Left colon (tissue), 2 donors: ENCODE measurements at regions not wholly inside any gene's neighbourhood (a gene's known extent, or its start where the extent isn't known, plus 50 kb on each side); places are given as distances from the start of the nearest gene placed in this dataset.

Source experiments
- ATAC-seq: fragments of 200-7000 bp; cut with Tn5 transposase; one replicate; pipeline ENCODE4 v1.9.1; 2020; ENCODE audit warnings: mild to moderate bottlenecking, moderate library complexity
- DNase-seq, 2 donors: peaks; one replicate each; pipeline ENCODE4 v3.0.0-alpha.2; 2020
- intact Hi-C, 2 donors: fragments of 100-400 bp; cut with DNase I in 1 of 2; cut with micrococcal nuclease in 1 of 2; formaldehyde crosslinking; loops; one replicate each; pipeline versions ENCODE4 v1.11.2 to v1.14.0; 2022; cut with DNase I, micrococcal nuclease
- donor health status: DM: no; HTN: no; CAD: no.
- donor health status: DM: yes; HTN: yes; CAD: no.

GRCh38 chr6:74671558-74672025 is 534.3 kb downstream of the COL12A1 start:
- intact Hi-C loops: no loop called here
- no peak for DNase-seq

DNA sequence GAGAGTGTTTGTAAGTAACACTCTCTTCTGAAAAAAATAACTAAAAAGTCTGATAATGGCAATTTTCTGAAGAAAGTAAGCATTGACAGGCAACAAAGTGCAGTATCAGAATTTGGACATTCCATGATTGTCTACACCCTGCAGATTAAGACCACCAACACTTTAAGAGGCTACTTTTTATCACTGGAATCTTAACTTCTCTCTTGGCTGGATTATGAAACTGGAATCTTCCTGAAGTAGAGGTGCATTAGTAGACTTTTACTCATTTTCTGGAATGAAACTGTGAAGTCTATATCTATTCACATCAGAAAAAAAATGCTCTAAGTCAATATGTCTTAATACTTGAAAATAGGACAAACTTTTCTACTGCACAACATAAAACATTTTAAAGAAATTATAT is 547.5 kb downstream of the COL12A1 start:
- no peak for DNase-seq

More at GRCh38 chr6:74671558-74672025, 534.3 kb downstream of the COL12A1 start:
- ATAC-seq: no peak

GRCh38 chr6:74657931-74658330 is 547.9 kb downstream of the COL12A1 start:
- intact Hi-C loops: no loop called here
- ATAC-seq (no peak), DNase-seq (no peak)

More for the DNA sequence above, 547.5 kb downstream of the COL12A1 start:
- ATAC-seq: no peak
- intact Hi-C loops: no loop called here

DNA sequence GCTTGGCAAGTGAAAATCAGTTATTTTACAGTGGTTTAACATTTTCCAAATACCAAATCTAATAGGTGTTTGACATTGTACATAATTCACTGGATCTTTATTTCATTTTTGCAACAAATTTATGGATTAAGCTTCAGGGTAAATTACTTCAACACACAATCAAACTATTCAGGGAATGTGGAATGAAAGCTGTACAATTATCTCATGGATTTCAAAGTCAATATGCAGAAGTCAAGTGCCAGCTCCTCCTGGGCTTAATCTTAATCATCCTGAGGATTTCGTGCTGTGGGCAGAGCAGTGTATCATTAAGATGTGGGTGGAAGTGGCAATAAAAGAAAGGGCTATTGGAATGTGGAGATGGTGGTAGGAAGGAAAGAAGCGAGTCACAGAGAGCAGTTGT is 548.8 kb downstream of the COL12A1 start:
- no peak for ATAC-seq
- intact Hi-C loops: no loop called here

GRCh38 chr6:74656453-74656852 is 549.4 kb downstream of the COL12A1 start:
- DNase-seq: no peak

More for the DNA sequence above, 548.8 kb downstream of the COL12A1 start:
- no peak for DNase-seq

GRCh38 chr6:74654296-74654695 is 551.6 kb downstream of the COL12A1 start:
- DNase-seq (no peak), ATAC-seq (no peak)
- intact Hi-C loops: no loop called here

More at GRCh38 chr6:74656453-74656852, 549.4 kb downstream of the COL12A1 start:
- ATAC-seq: no peak
- intact Hi-C loops: no loop called here

GRCh38 chr6:74651948-74652842 is 553.7 kb downstream of the COL12A1 start:
- no peak for ATAC-seq

GRCh38 chr6:74650668-74651067 is 555.2 kb downstream of the COL12A1 start:
- no peak for DNase-seq
- no peak for ATAC-seq
- intact Hi-C loops: no loop called here

More at GRCh38 chr6:74651948-74652842, 553.7 kb downstream of the COL12A1 start:
- intact Hi-C loops: no loop called here
- no peak for DNase-seq

- ATAC-seq (no peak), DNase-seq (no peak)
- intact Hi-C loops: no loop called here
These were observed 559.4 kb downstream of the COL12A1 start for GRCh38 chr6:74646461-74646860.

DNA sequence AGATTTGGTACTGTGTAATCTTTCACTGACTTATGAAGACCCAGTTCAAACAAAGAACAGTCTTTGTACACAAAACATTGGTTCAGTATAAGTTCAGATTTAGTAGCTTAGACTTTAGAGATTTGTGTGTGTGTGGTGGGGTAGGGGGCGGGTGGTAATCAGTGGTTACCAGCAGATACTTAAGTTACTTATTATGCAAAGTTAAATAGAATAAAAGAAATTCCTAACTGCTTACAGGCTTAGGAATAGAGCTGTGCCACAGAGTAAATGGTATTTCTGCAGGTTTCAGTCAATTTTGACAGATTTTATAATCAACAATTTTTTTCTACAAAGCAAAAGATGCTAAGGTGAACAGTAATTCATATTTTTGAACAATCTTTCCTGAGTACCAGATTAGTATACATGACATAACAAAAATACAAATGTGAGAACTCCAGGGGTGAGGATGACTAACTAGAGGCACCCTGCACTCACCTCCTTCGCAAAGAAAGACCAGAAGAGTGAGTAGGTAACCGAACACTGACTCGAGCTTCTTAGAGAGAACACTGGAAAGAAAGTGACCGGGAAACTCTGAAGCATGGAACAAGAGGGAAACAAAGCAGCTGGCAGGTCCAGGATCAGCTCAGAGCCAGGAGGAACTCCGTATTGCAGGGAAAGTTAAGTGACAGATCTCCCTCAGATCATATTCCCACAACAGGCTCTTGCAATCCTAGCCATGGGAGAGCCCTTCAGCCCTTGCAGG is 560.6 kb downstream of the COL12A1 start:
- intact Hi-C loops: no loop called here
- ATAC-seq (no peak), DNase-seq (no peak)

GRCh38 chr6:74642101-74642500 is 563.8 kb downstream of the COL12A1 start:
- DNase-seq (no peak), ATAC-seq (no peak)
- intact Hi-C loops: no loop called here

- intact Hi-C loops: no loop called here
- DNase-seq (no peak), ATAC-seq (no peak)
These were observed 567.4 kb downstream of the COL12A1 start for GRCh38 chr6:74638412-74638811.

- intact Hi-C loops: no loop called here
- no peak for ATAC-seq
- no peak for DNase-seq
These were observed 573.5 kb downstream of the COL12A1 start for GRCh38 chr6:74632196-74632875.

DNA sequence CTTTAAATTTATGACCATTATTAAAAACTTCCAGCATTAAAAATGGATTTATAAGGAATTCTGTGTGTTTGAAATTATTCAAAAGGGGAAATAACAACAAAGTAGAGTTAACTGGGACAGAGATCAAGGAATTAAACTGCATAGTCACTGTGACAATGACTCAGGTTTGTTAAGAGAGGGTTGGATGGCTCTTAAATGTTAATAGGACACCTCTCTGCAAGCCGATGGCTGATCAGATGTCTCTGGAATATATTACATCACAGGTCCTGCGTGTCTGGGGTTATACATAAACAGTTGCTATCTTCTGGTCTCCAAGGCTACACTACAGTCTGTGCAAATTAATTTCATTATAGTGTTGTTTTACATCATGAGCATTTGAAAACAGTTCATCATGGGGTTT is 574.3 kb downstream of the COL12A1 start:
- ATAC-seq: no peak

DNA sequence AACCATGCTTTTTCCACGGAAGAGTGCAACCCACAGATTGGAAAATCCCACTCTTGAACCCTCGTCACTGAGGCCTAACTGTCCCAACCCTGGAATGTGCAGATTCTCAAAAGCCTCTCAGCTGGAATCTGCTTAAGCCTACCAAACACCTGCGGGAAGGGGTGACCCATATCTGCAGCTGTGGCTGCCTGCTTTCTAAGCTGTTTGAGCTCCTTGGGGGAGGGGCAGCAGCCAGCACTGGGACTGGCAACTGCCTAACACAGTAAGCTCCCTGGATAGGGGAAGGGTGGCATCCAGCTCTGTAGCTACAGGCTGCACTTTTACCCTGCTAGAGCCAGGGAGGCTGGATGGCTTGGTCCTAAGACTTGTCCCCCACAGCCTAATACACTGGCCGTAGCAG is 579.6 kb downstream of the COL12A1 start:
- no peak for DNase-seq
- ATAC-seq: no peak
- intact Hi-C loops: no loop called here

More for the DNA sequence above, 574.3 kb downstream of the COL12A1 start:
- no peak for DNase-seq
- intact Hi-C loops: no loop called here

DNA sequence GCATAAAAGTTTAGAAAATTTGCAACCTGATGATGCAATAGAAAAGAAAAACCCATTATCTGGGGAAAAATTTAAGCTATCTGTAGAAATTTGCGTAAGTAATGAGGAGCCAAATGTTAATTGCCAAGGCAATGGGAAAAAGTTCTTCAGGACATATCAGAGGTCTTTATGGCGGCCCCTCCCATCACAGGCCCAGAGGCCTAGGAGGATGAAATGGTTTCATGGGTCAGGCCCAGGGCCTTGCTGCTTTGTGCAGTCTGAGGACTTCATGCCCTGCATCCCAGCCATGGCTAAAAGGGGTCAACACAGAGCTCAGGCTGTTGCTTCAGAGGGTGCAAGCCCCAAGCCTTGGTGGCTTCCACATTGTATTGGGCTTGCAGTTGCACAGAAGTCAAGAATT is 582.8 kb downstream of the COL12A1 start:
- intact Hi-C loops: no loop called here
- ATAC-seq (no peak), DNase-seq (no peak)

- DNase-seq: no peak
- ATAC-seq: no peak
- intact Hi-C loops: no loop called here
These were observed 594.6 kb downstream of the COL12A1 start for GRCh38 chr6:74611220-74611619.

GRCh38 chr6:74610352-74610751 is 595.5 kb downstream of the COL12A1 start:
- DNase-seq (no peak), ATAC-seq (no peak)
- intact Hi-C loops: no loop called here

DNA sequence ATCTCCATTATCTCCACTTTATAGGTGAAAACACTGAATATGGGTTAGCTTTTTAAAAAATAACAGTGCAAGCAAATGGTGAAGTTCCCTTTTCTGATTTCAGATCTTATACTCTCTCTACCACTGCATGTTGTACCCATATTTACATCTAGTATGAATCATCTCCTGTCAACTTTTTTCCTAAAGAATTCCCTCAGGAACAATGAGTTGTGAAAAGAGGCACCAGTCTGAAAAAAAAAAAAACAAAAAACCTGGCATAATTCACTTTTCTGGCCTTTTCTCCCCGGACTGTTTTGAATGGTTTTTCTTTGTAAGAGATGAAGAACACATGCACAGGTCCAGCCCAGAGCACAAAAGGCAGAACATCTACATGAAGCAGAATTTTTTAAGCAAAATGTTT is 596.0 kb downstream of the COL12A1 start:
- ATAC-seq (no peak), DNase-seq (no peak)
- intact Hi-C loops: no loop called here
